Caco-2 (cell line): ENCODE measurements at regions not wholly inside any gene's neighbourhood (a gene's known extent, or its start where the extent isn't known, plus 50 kb on each side); places are given as distances from the start of the nearest gene placed in this dataset.

Experiments used
- BruUV-seq: library from RNA; stranded (reverse); fragments of 400-500 nt; replicated peaks from 2 replicates; lab custom pipeline; 2021; lab: Mats Ljungman, UMichigan
- CTCF ChIA-PET: fragments of 300-600 bp; sonication (Branson Sonifier 250); formaldehyde crosslinking; loops from one replicate; lab custom pipeline; 2022; ENCODE audit warnings: antibody characterized with exemption; lab: Charles Lee
- POLR2A ChIA-PET: fragments of 300-600 bp; sonication (Branson Sonifier 250); formaldehyde crosslinking; loops from one replicate; lab custom pipeline; 2022; ENCODE audit warnings: antibody characterized with exemption; lab: Charles Lee
- DNase-seq, 2 experiments: peaks; one replicate each; pipeline versions ENCODE4 v3.0.0 to v3.0.0-alpha.2; 2020 to 2022
- H3K27me3 ChIP-seq: replicated peaks from 2 replicates; pipeline ENCODE4 v1.6.0; 2011; ENCODE audit warnings: low read length; ENCODE audit not compliant: control insufficient read depth, insufficient read depth
- H3K36me3 ChIP-seq: 2 replicates; pipeline ENCODE4 v1.5.1; 2011; ENCODE audit warnings: low read length; ENCODE audit not compliant: control insufficient read depth, insufficient read depth
- H3K4me1 ChIP-seq: fragments of 250-450 bp; sonication (Bioruptor Pico); 2 replicates; pipeline ENCODE4 v1.5.1; 2020; ENCODE audit warnings: mild to moderate bottlenecking
- H3K4me3 ChIP-seq: 2 replicates; pipeline ENCODE4 v1.5.1; 2011; ENCODE audit warnings: low read depth, mild to moderate bottlenecking, control low read depth, low read length
- H3K9me3 ChIP-seq: fragments of 250-450 bp; sonication (Bioruptor Pico); 2 replicates; pipeline ENCODE4 v1.5.1; 2020; ENCODE audit warnings: mild to moderate bottlenecking, moderate library complexity
- H3K27ac Mint-ChIP-seq: one replicate; pipeline ENCODE4 v1.8.0; 2022; ENCODE audit warnings: mixed read lengths; ENCODE audit not compliant: unreplicated experiment
- H3K27me3 Mint-ChIP-seq: one replicate; pipeline ENCODE4 v1.8.0; 2022; ENCODE audit warnings: mixed read lengths; ENCODE audit not compliant: insufficient read depth, unreplicated experiment
- H3K36me3 Mint-ChIP-seq: one replicate; pipeline ENCODE4 v1.8.0; 2022; ENCODE audit warnings: mild to moderate bottlenecking, mixed read lengths; ENCODE audit not compliant: insufficient read depth, unreplicated experiment
- H3K4me1 Mint-ChIP-seq: one replicate; pipeline ENCODE4 v1.8.0; 2022; ENCODE audit warnings: low read depth, mixed read lengths; ENCODE audit not compliant: unreplicated experiment
- H3K4me3 Mint-ChIP-seq: one replicate; pipeline ENCODE4 v1.8.0; 2022; ENCODE audit warnings: mild to moderate bottlenecking, moderate library complexity, mixed read lengths; ENCODE audit not compliant: unreplicated experiment
- H3K9me3 Mint-ChIP-seq: one replicate; pipeline ENCODE4 v1.8.0; 2022; ENCODE audit warnings: mixed read lengths; ENCODE audit not compliant: unreplicated experiment
- intact Hi-C: fragments of 100-400 bp; cut with micrococcal nuclease; formaldehyde crosslinking; loops from one replicate; pipeline ENCODE4 v1.10.0; 2022; ENCODE audit not compliant: unreplicated experiment
- TF ChIP-seq, protein P1 (sequence below), 2 experiments: fragments of 200-600 bp in 1 of 2; IDR thresholded peaks; 1 replicate in 1 of 2; 2 replicates in 1 of 2; pipeline versions ENCODE4 v1.5.1 to v1.8.0; 2011 to 2022; ENCODE audit warnings: antibody characterized with exemption in 1 of 2, control low read depth in 1 of 2, inconsistent platforms in 1 of 2, low read depth in 1 of 2, low read length in 1 of 2, mild to moderate bottlenecking in 1 of 2, moderate library complexity in 1 of 2; ENCODE audit not compliant: insufficient read depth in 1 of 2, severe bottlenecking in 1 of 2, unreplicated experiment in 1 of 2

DNA sequence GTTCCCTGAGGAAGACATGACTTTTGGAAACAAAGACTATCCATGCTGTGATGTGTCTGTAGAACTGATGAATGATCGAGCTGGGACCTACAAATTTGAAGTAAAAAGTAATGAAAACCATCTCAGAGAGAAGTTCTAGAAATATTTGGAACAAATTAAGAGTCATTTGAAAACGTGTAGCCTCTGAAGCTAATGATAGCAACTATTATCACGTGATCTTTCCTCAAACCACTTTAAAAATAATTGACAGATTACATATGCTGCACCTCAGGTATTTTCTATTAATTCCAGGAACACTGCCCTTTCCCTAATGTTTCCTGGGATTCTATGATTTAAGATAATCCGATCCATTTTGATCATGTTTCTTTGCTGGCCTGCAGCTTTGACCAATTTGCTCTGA is 990.3 kb downstream of the CDH8 start:
- intact Hi-C loops, result no loop called here
- Histone ChIP-seq H3K4me3 (no peak overlapping the region), H3K4me1 (no peaks in the 10 kb centered on the region), H3K9me3 (no peaks in the 10 kb centered on the region), H3K27me3 (no peaks in the 10 kb centered on the region), H3K36me3 (no peaks in the 10 kb centered on the region)
- Mint-ChIP-seq H3K9me3 (no peaks in the 10 kb centered on the region), H3K27me3 (peaks cover 5% of the 10 kb centered on the region), H3K4me1 (no peaks in the 10 kb centered on the region), H3K4me3 (no peak overlapping the region), H3K36me3 (no peaks in the 10 kb centered on the region), H3K27ac (no peak overlapping the region)
- ChIA-PET POLR2A (no interaction called here), CTCF (no interaction called here)
- no peak for DNase-seq
- TF ChIP-seq, protein P1, sequence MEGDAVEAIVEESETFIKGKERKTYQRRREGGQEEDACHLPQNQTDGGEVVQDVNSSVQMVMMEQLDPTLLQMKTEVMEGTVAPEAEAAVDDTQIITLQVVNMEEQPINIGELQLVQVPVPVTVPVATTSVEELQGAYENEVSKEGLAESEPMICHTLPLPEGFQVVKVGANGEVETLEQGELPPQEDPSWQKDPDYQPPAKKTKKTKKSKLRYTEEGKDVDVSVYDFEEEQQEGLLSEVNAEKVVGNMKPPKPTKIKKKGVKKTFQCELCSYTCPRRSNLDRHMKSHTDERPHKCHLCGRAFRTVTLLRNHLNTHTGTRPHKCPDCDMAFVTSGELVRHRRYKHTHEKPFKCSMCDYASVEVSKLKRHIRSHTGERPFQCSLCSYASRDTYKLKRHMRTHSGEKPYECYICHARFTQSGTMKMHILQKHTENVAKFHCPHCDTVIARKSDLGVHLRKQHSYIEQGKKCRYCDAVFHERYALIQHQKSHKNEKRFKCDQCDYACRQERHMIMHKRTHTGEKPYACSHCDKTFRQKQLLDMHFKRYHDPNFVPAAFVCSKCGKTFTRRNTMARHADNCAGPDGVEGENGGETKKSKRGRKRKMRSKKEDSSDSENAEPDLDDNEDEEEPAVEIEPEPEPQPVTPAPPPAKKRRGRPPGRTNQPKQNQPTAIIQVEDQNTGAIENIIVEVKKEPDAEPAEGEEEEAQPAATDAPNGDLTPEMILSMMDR (IDR thresholded peaks at IDR 0.05; ENCODE audit: insufficient read depth in 1 of 2, low read depth in 1 of 2, low read length in 1 of 2, severe bottlenecking in 1 of 2, unreplicated experiment in 1 of 2), result no peak
- no TSS peak for BruUV-seq

DNA sequence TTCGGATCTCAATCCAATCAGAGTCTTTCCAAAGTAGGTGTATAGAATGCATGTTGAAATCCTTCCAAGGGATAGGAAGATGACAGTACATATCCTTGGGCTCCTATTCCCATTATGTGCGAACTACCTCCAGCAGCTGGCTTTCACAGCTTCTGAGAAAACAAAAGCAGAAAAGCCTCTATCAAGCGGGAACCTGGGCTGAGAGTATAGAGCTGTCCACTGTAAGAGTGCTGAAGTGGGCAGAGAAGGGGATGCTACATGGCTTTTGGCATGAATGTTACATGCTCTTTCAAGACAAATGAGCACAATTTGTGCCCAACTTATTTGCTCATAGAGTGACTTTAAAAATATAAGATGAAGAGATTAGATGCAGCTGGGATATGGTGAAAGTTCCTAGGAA is 993.5 kb downstream of the CDH8 start:
- TF ChIP-seq, protein P1 (IDR thresholded peaks at IDR 0.05; ENCODE audit: insufficient read depth in 1 of 2, low read depth in 1 of 2, low read length in 1 of 2, severe bottlenecking in 1 of 2, unreplicated experiment in 1 of 2), result no peak
- no peaks in the 10 kb centered on the region for H3K36me3 ChIP-seq
- Mint-ChIP-seq H3K27ac (no peak overlapping the region), H3K4me3 (no peak overlapping the region), H3K27me3 (no peaks in the 10 kb centered on the region), H3K36me3 (no peaks in the 10 kb centered on the region), H3K4me1 (no peaks in the 10 kb centered on the region), H3K9me3 (no peaks in the 10 kb centered on the region)
- intact Hi-C loops, result no loop called here
- no TSS peak for BruUV-seq
- no peaks in the 10 kb centered on the region for H3K27me3 ChIP-seq
- no peaks in the 10 kb centered on the region for H3K9me3 ChIP-seq
- DNase-seq, result peak in 1 of 2 experiments; percentile 9
- ChIA-PET CTCF (no interaction called here), POLR2A (no interaction called here)
- no peak overlapping the region for H3K4me3 ChIP-seq
- no peaks in the 10 kb centered on the region for H3K4me1 ChIP-seq

DNA sequence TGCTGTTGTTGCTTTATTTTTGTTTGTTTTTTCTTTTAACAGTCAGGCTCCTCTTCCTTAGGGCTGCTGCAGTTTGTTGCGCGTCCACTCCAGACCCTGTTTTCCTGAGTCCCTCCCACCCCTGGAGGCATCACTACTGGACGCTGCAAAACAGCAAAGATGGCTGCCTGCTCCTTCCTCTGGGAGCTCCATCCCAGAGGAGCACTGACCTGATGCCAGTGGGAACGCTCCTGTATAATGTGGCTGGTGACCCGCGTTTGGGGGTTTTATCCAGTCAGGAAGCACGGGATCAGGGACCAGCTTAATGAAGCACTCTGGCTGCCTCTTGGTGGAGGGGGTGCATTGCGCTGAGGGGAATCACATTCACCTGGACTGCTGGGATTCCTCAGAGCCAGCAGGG is 1005.6 kb downstream of the CDH8 start:
- Histone ChIP-seq H3K27me3 (no peaks in the 10 kb centered on the region), H3K9me3 (no peaks in the 10 kb centered on the region), H3K36me3 (no peaks in the 10 kb centered on the region), H3K4me3 (no peak overlapping the region), H3K4me1 (no peaks in the 10 kb centered on the region)
- ChIA-PET POLR2A (no interaction called here), CTCF (no interaction called here)
- TF ChIP-seq, protein P1 (IDR thresholded peaks at IDR 0.05; ENCODE audit: insufficient read depth in 1 of 2, low read depth in 1 of 2, low read length in 1 of 2, severe bottlenecking in 1 of 2, unreplicated experiment in 1 of 2), result no peak
- intact Hi-C loops, result no loop called here
- H3K9me3 Mint-ChIP-seq, result no peaks in the 10 kb centered on the region
- DNase-seq, result no peak
- no peaks in the 10 kb centered on the region for H3K36me3 Mint-ChIP-seq
- no peak overlapping the region for H3K4me3 Mint-ChIP-seq
- no peaks in the 10 kb centered on the region for H3K4me1 Mint-ChIP-seq
- no peak overlapping the region for H3K27ac Mint-ChIP-seq
- no TSS peak for BruUV-seq
- H3K27me3 Mint-ChIP-seq, result no peaks in the 10 kb centered on the region
